ENCODE measurements at regions not wholly inside any gene's neighbourhood (a gene's known extent, or its start where the extent isn't known, plus 50 kb on each side); places are given as distances from the start of the nearest gene placed in this dataset.

- TF ChIP-seq CTCF (IDR thresholded peaks at IDR 0.05; ENCODE audit: low read depth, low read length, poor library complexity, severe bottlenecking) = no peak
- no peak for TF ChIP-seq EZH2phosphoT487 (IDR thresholded peaks at IDR 0.05; ENCODE audit: borderline replicate concordance, low read length)
Measured at GRCh38 chr3:27847697-27848096, 125.6 kb upstream of the EOMES start.

Measured in DOHH2 (cell line).